ENCODE measurements at regions not wholly inside any gene's neighbourhood (a gene's known extent, or its start where the extent isn't known, plus 50 kb on each side); places are given as distances from the start of the nearest gene placed in this dataset.

DNA sequence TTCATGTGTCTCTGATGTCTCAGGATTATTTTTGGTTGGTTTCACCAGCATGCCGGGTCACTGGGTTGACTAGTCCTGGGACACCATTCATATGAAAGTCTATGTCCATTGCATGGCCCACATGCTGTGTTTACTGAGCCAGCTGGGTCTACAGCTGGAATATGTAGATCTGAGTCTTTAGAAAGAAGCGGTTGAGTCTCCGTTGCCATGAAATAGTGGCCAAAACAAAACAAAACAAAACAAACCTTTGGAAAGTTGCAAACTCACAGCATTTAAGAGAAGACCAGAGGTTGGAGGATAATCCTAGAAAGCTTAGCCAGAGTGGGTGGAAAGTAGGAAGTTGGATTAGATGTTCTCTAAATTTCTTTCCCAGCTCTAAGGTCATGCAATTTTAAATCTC, 191.8 kb upstream of the NTM start:
- no peak for TF ChIP-seq CTCF (conservative IDR thresholded peaks at IDR 0.05; ENCODE audit: low read depth, low read length)
- no peak for DNase-seq (ENCODE audit: low read depth)
- H3K4me3 ChIP-seq (ENCODE audit: low read depth, low read length), result no peak overlapping the region

GRCh38 chr11:131179836-131180235, 190.6 kb upstream of the NTM start:
- no peak overlapping the region for H3K4me3 ChIP-seq (ENCODE audit: low read depth, low read length)
- no peak for TF ChIP-seq CTCF (conservative IDR thresholded peaks at IDR 0.05; ENCODE audit: low read depth, low read length)

DNA sequence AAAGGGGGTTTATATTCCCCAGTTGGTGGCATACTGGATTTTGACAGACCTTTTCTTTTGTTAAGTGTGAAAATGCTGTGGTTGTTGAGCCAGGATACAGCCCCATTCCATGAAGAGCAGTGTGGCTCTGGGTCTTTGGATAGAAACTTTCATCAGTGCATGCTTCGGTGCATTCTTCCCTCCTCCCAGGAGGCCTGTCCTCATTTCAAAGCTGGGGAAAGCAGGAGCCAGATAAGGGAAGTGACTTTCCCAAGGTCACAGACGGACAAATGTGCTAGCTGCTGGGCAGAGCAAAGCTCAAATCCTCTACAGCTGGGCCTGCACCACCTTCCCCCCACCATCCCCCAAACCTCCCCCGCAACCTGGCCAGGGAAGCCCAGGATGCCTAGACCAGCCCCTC, 184.5 kb upstream of the NTM start:
- no peak overlapping the region for H3K4me3 ChIP-seq (ENCODE audit: low read depth, low read length)
- no peak for TF ChIP-seq CTCF (conservative IDR thresholded peaks at IDR 0.05; ENCODE audit: low read depth, low read length)
- no peak for DNase-seq (ENCODE audit: low read depth)

More at GRCh38 chr11:131179836-131180235, 190.6 kb upstream of the NTM start:
- DNase-seq (ENCODE audit: low read depth), result no peak

DNA sequence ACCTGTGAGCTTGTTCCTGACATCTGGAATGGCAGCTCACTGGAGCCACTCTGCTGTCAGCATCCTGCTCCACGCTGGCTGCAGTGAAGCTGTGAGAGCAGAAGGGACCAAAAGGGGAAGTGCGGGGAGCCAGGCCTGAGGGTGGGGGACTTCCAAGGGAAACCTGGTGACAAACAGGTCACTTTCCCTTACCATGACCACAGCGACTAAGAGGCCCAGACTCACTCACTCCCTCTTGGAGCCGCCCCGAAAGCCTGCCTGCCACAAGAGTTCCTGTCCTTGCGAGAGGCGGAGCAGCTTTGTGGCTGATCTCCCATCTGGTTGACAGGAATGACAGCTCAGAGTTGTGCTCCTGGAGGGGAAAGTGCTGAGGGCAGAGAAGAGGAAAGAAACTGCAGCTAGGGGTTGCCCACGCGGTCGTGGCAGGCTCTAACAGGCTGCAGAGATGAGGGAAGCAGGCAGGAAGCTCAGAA, 183.8 kb upstream of the NTM start:
- DNase-seq (ENCODE audit: low read depth), result no peak
- no peak for TF ChIP-seq CTCF (conservative IDR thresholded peaks at IDR 0.05; ENCODE audit: low read depth, low read length)
- no peak overlapping the region for H3K4me3 ChIP-seq (ENCODE audit: low read depth, low read length)

DNA sequence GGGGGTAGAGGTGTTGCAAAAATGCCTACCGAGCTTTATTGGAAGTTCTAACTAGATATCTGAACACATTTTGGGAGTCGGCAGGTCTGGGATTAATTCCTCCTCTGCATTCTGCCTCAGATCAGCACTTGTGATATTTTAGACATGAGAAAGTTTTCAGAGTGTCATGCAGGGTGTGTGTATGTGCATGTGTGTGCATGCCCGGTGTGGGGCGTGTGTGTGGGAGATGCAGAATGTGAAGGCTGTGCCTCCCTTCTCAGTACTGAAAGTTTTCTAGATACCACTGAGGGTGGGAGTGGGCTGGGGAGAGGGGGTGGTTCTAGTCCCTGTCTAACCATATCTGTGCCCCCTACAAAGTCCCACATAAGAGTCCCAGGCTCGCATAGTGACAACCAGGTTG, 180.0 kb upstream of the NTM start:
- DNase-seq (ENCODE audit: low read depth), result no peak
- no peak overlapping the region for H3K4me3 ChIP-seq (ENCODE audit: low read depth, low read length)
- no peak for TF ChIP-seq CTCF (conservative IDR thresholded peaks at IDR 0.05; ENCODE audit: low read depth, low read length)

DNA sequence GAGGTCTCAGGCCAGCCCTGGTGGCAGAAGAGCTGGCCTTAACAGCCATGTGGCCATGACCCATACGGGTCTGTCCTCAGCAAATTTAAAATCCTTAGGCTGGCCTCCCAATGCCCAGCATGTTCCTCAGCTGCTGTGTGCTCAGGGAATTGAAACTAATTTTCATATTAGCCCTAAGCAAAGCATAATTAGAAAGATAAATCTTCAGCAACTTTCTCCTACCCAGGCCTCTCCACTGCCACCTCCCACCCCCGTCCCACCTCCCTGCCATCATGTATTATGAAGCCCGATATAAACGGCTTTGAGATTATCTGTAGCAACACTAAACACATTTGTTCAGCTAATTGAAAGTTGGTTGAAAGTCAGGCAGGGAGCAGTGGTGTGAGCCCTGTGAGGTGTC, 178.8 kb upstream of the NTM start:
- no peak overlapping the region for H3K4me3 ChIP-seq (ENCODE audit: low read depth, low read length)
- DNase-seq (ENCODE audit: low read depth), result no peak
- no peak for TF ChIP-seq CTCF (conservative IDR thresholded peaks at IDR 0.05; ENCODE audit: low read depth, low read length)

- H3K4me3 ChIP-seq (ENCODE audit: low read depth, low read length), result no peak overlapping the region
- no peak for TF ChIP-seq CTCF (conservative IDR thresholded peaks at IDR 0.05; ENCODE audit: low read depth, low read length)
- DNase-seq (ENCODE audit: low read depth), result no peak
Measured at GRCh38 chr11:131192628-131193027, 177.8 kb upstream of the NTM start.
